ENCODE measurements at regions not wholly inside any gene's neighbourhood (a gene's known extent, or its start where the extent isn't known, plus 50 kb on each side); places are given as distances from the start of the nearest gene placed in this dataset.

- peaks cover 4% of the 10 kb centered on the region for H3K36me3 Mint-ChIP-seq (ENCODE audit: low read depth)
- H3K4me3 Mint-ChIP-seq = peak overlapping the region; percentile 22; the same call in 1 of the 2 replicates
- DNase-seq = no peak
- peaks cover 18% of the 10 kb centered on the region for H3K4me1 Mint-ChIP-seq (ENCODE audit: low read depth)
- no peak for TF ChIP-seq CTCF (IDR thresholded peaks at IDR 0.05)
- peaks cover 12% of the 10 kb centered on the region for H3K9me3 Mint-ChIP-seq
- peaks cover 3% of the 10 kb centered on the region; the same call in 1 of the 2 replicates for H3K27me3 Mint-ChIP-seq (ENCODE audit: insufficient read depth)
- no peak overlapping the region; the same call in 1 of the 2 replicates for H3K27ac Mint-ChIP-seq
Observed at GRCh38 chr14:80446356-80446755, 235.1 kb upstream of the DIO2 start.

- Mint-ChIP-seq H3K4me3 (no peak overlapping the region), H3K27ac (no peak overlapping the region), H3K9me3 (peaks cover 7% of the 10 kb centered on the region; the same call in 1 of the 2 replicates), H3K4me1 (ENCODE audit: low read depth) (peaks cover 18% of the 10 kb centered on the region), H3K36me3 (ENCODE audit: low read depth) (peaks cover under 1% of the 10 kb centered on the region; the same call in 1 of the 2 replicates), H3K27me3 (ENCODE audit: insufficient read depth) (no peaks in the 10 kb centered on the region; the same call in 1 of the 2 replicates)
- no peak for DNase-seq
- TF ChIP-seq CTCF (IDR thresholded peaks at IDR 0.05) = no peak
Observed at GRCh38 chr14:80445605-80446004, 234.3 kb upstream of the DIO2 start.

- Mint-ChIP-seq H3K36me3 (ENCODE audit: low read depth) (peaks cover 7% of the 10 kb centered on the region; the same call in 1 of the 2 replicates), H3K9me3 (peaks cover 14% of the 10 kb centered on the region), H3K4me3 (no peak overlapping the region), H3K27ac (peak overlapping the region; percentile 29; the same call in 1 of the 2 replicates), H3K27me3 (ENCODE audit: insufficient read depth) (no peaks in the 10 kb centered on the region; the same call in 1 of the 2 replicates), H3K4me1 (ENCODE audit: low read depth) (peaks cover 8% of the 10 kb centered on the region; the same call in 1 of the 2 replicates)
- no peak for TF ChIP-seq CTCF (IDR thresholded peaks at IDR 0.05)
- DNase-seq = no peak
Observed at GRCh38 chr14:80434574-80435321, 223.4 kb upstream of the DIO2 start.

GRCh38 chr14:80433811-80434210, 222.5 kb upstream of the DIO2 start:
- peaks cover 10% of the 10 kb centered on the region for H3K4me1 Mint-ChIP-seq (ENCODE audit: low read depth)
- H3K27me3 Mint-ChIP-seq (ENCODE audit: insufficient read depth) = no peaks in the 10 kb centered on the region; the same call in 1 of the 2 replicates
- peaks cover 4% of the 10 kb centered on the region; the same call in 1 of the 2 replicates for H3K36me3 Mint-ChIP-seq (ENCODE audit: low read depth)
- H3K9me3 Mint-ChIP-seq = peaks cover 4% of the 10 kb centered on the region; the same call in 1 of the 2 replicates
- no peak for DNase-seq
- TF ChIP-seq CTCF (IDR thresholded peaks at IDR 0.05) = no peak
- H3K27ac Mint-ChIP-seq = no peak overlapping the region
- no peak overlapping the region for H3K4me3 Mint-ChIP-seq

GRCh38 chr14:80428671-80429070, 217.4 kb upstream of the DIO2 start:
- TF ChIP-seq CTCF (IDR thresholded peaks at IDR 0.05) = no peak
- Mint-ChIP-seq H3K4me1 (ENCODE audit: low read depth) (peaks cover 41% of the 10 kb centered on the region), H3K27me3 (ENCODE audit: insufficient read depth) (no peaks in the 10 kb centered on the region), H3K4me3 (no peak overlapping the region), H3K27ac (no peak overlapping the region), H3K36me3 (ENCODE audit: low read depth) (no peaks in the 10 kb centered on the region), H3K9me3 (no peaks in the 10 kb centered on the region)
- no peak for DNase-seq
